ENCODE measurements at regions not wholly inside any gene's neighbourhood (a gene's known extent, or its start where the extent isn't known, plus 50 kb on each side); places are given as distances from the start of the nearest gene placed in this dataset.

GRCh38 chr16:58940609-58941008, 206.5 kb upstream of the GOT2 start:
- DNase-seq (ENCODE audit: low read depth, low spot score) (no peak), FAIRE-seq (no peak), ATAC-seq (peak; percentile 78)
- SMC1A ChIA-PET (ENCODE audit: uncharacterized antibody, unreplicated experiment): interaction anchor here (0.7 to 4.6 kb wide), 10 partner anchors 10 to 215 kb away, joined by 3 to 31 read pairs (median 5); no protein-coding TSS in a partner anchor
- Histone ChIP-seq H3K79me2 (ENCODE audit: control insufficient read depth, insufficient read depth, low read length) (no peaks in the 10 kb centered on the region), H2AFZ (ENCODE audit: control insufficient read depth, low read depth, low read length) (peak overlapping the region; percentile 44), H3K9ac (ENCODE audit: control insufficient read depth, insufficient read depth, low read length) (no peak overlapping the region), H3K36me3 (ENCODE audit: control insufficient read depth in 2 of 2, insufficient read depth in 2 of 2, low read length in 1 of 2) (no peaks in the 10 kb centered on the region), H3K4me1 (ENCODE audit: control insufficient read depth, insufficient read depth, low read length) (no peaks in the 10 kb centered on the region), H3K9me3 (replicated peaks; ENCODE audit: control insufficient read depth, insufficient read depth, low read length) (no peaks in the 10 kb centered on the region; the same call in 2 of the 3 replicates), H4K20me1 (ENCODE audit: control insufficient read depth, insufficient read depth) (no peaks in the 10 kb centered on the region), H3K27ac (ENCODE audit: control insufficient read depth, insufficient read depth) (no peak overlapping the region), H3K4me3 (no peak overlapping the region), H3K4me2 (ENCODE audit: control insufficient read depth, insufficient read depth) (0 out of 2 replicates have a peak overlapping the region, but pooled peaks have one; percentile 25), H3K27me3 (replicated peaks in 1 of 2; ENCODE audit: control insufficient read depth in 2 of 2, insufficient read depth in 2 of 2, low read length in 1 of 2) (no peaks in the 10 kb centered on the region)
- POLR2A ChIA-PET: interaction anchor here (1.3 to 1.5 kb wide), 2 partner anchors 54 to 86 kb away, joined by 3 read pairs; no protein-coding TSS in a partner anchor
- in situ Hi-C loops (cut with MboI): no loop called here
- TF ChIP-seq WRNIP1 (IDR thresholded peaks at IDR 0.05; ENCODE audit: borderline replicate concordance, low read depth, low read length) (no peak), STAT1 (conservative IDR thresholded peaks at IDR 0.05) (no peak), YBX1 (IDR thresholded peaks at IDR 0.05) (no peak), ZNF622 (IDR thresholded peaks at IDR 0.05) (no peak), GATAD2B (conservative IDR thresholded peaks at IDR 0.05; ENCODE audit: low read depth) (no peak), LARP7 (IDR thresholded peaks at IDR 0.05) (no peak), HSF1 (IDR thresholded peaks at IDR 0.05; ENCODE audit: low read depth, low read length) (no peak)
- CTCF ChIA-PET: interaction anchor here (0.9 to 1.4 kb wide), 6 partner anchors 9 to 97 kb away, joined by 3 to 5 read pairs (median 3); no protein-coding TSS in a partner anchor
- no TSS peak for BruUV-seq (replicated peaks)
- intact Hi-C loops (cut with micrococcal nuclease; ENCODE audit: unreplicated experiment): loop anchor here (5.0 kb wide), 1 partner anchor 88 kb away; no protein-coding TSS in a partner anchor
- whole genome bisulfite sequencing (ENCODE audit: insufficient coverage, insufficient replicate concordance, low lambda C conversion rate, missing lambda C conversion rate): 15% methylated on average over 2 of the region's 2 CpGs
- RAD21 ChIA-PET (ENCODE audit: unreplicated experiment): interaction anchor here (0.8 to 2.1 kb wide), 3 partner anchors 27 to 97 kb away, joined by 3 to 11 read pairs (median 4); no protein-coding TSS in a partner anchor
